ENCODE measurements at regions not wholly inside any gene's neighbourhood (a gene's known extent, or its start where the extent isn't known, plus 50 kb on each side); places are given as distances from the start of the nearest gene placed in this dataset.

GRCh38 chr3:177286034-177286433 lies 88.8 kb upstream of the TBL1XR1 start:
- H3K27ac Mint-ChIP-seq = no peak overlapping the region
- H3K4me1 Mint-ChIP-seq = peaks cover 16 to 23% (median 18%) of the 10 kb centered on the region in 3 donors
- no peaks in the 10 kb centered on the region for H3K9me3 Mint-ChIP-seq
- H3K27me3 Mint-ChIP-seq = no peaks in the 10 kb centered on the region
- peaks cover 3% of the 10 kb centered on the region for H3K36me3 Mint-ChIP-seq
- no peak overlapping the region for H3K4me3 Mint-ChIP-seq

- H3K9me3 Mint-ChIP-seq = no peaks in the 10 kb centered on the region
- peaks cover 5 to 11% (median 7%) of the 10 kb centered on the region in 3 donors for H3K4me1 Mint-ChIP-seq
- no peaks in the 10 kb centered on the region for H3K27me3 Mint-ChIP-seq
- H3K36me3 Mint-ChIP-seq = no peaks in the 10 kb centered on the region
- H3K27ac Mint-ChIP-seq = peak overlapping the region in 1 of 3 donors; percentile 11
- H3K4me3 Mint-ChIP-seq = no peak overlapping the region
Observed at GRCh38 chr3:177287231-177287630, 89.9 kb upstream of the TBL1XR1 start.

GRCh38 chr3:177290633-177291032 lies 93.4 kb upstream of the TBL1XR1 start:
- Mint-ChIP-seq H3K4me1 (peaks cover 4 to 9% (median 4%) of the 10 kb centered on the region in 3 donors), H3K4me3 (no peak overlapping the region), H3K9me3 (no peaks in the 10 kb centered on the region), H3K27ac (peak overlapping the region in 1 of 3 donors; percentile 71), H3K36me3 (no peaks in the 10 kb centered on the region), H3K27me3 (no peaks in the 10 kb centered on the region)

- no peak overlapping the region for H3K27ac Mint-ChIP-seq
Observed at GRCh38 chr3:177294221-177294620, 96.9 kb upstream of the TBL1XR1 start.

GRCh38 chr3:177295116-177295515 lies 97.8 kb upstream of the TBL1XR1 start:
- H3K27me3 Mint-ChIP-seq = no peaks in the 10 kb centered on the region
- no peak overlapping the region for H3K27ac Mint-ChIP-seq
- no peaks in the 10 kb centered on the region for H3K36me3 Mint-ChIP-seq
- H3K4me1 Mint-ChIP-seq = peaks cover 0 to 3% (median 0%) of the 10 kb centered on the region in 3 donors
- H3K9me3 Mint-ChIP-seq = no peaks in the 10 kb centered on the region
- no peak overlapping the region for H3K4me3 Mint-ChIP-seq

More at GRCh38 chr3:177294221-177294620, 96.9 kb upstream of the TBL1XR1 start:
- Mint-ChIP-seq H3K4me3 (no peak overlapping the region), H3K36me3 (no peaks in the 10 kb centered on the region), H3K4me1 (peaks cover 0 to 5% (median 4%) of the 10 kb centered on the region in 3 donors), H3K27me3 (no peaks in the 10 kb centered on the region), H3K9me3 (no peaks in the 10 kb centered on the region)

GRCh38 chr3:177299250-177299649 lies 102.0 kb upstream of the TBL1XR1 start:
- no peak overlapping the region for H3K4me3 Mint-ChIP-seq
- H3K4me1 Mint-ChIP-seq = peaks cover 2 to 16% (median 4%) of the 10 kb centered on the region in 3 donors
- H3K27ac Mint-ChIP-seq = no peak overlapping the region
- no peaks in the 10 kb centered on the region for H3K27me3 Mint-ChIP-seq
- no peaks in the 10 kb centered on the region for H3K36me3 Mint-ChIP-seq
- H3K9me3 Mint-ChIP-seq = no peaks in the 10 kb centered on the region

- H3K4me3 Mint-ChIP-seq = no peak overlapping the region
- no peaks in the 10 kb centered on the region for H3K27me3 Mint-ChIP-seq
- peaks cover 4 to 17% (median 6%) of the 10 kb centered on the region in 3 donors for H3K4me1 Mint-ChIP-seq
- peaks cover 2% of the 10 kb centered on the region for H3K36me3 Mint-ChIP-seq
- H3K9me3 Mint-ChIP-seq = no peaks in the 10 kb centered on the region
- no peak overlapping the region for H3K27ac Mint-ChIP-seq
Observed at GRCh38 chr3:177300039-177300833, 103.0 kb upstream of the TBL1XR1 start.

- Mint-ChIP-seq H3K27me3 (no peaks in the 10 kb centered on the region), H3K4me3 (no peak overlapping the region), H3K36me3 (peaks cover 3% of the 10 kb centered on the region), H3K9me3 (no peaks in the 10 kb centered on the region), H3K27ac (no peak overlapping the region), H3K4me1 (peaks cover 5 to 18% (median 8%) of the 10 kb centered on the region in 3 donors)
Observed at GRCh38 chr3:177300842-177301241, 103.6 kb upstream of the TBL1XR1 start.

- peaks cover 4 to 8% (median 7%) of the 10 kb centered on the region in 3 donors for H3K4me1 Mint-ChIP-seq
- no peak overlapping the region for H3K27ac Mint-ChIP-seq
- peaks cover 6% of the 10 kb centered on the region for H3K36me3 Mint-ChIP-seq
- H3K9me3 Mint-ChIP-seq = peaks cover 0 to 6% (median 2%) of the 10 kb centered on the region in 3 donors
- no peak overlapping the region for H3K4me3 Mint-ChIP-seq
- H3K27me3 Mint-ChIP-seq = no peaks in the 10 kb centered on the region
Observed at GRCh38 chr3:177306252-177306651, 109.0 kb upstream of the TBL1XR1 start.

- H3K27me3 Mint-ChIP-seq = no peaks in the 10 kb centered on the region
- no peak overlapping the region for H3K27ac Mint-ChIP-seq
Observed at GRCh38 chr3:177307391-177307790, 110.1 kb upstream of the TBL1XR1 start.

GRCh38 chr3:177307826-177308225 lies 110.5 kb upstream of the TBL1XR1 start:
- Mint-ChIP-seq H3K4me3 (no peak overlapping the region), H3K9me3 (peaks cover 0 to 13% (median 2%) of the 10 kb centered on the region in 3 donors), H3K36me3 (peaks cover 8% of the 10 kb centered on the region), H3K4me1 (peaks cover 4 to 10% (median 4%) of the 10 kb centered on the region in 3 donors), H3K27ac (no peak overlapping the region), H3K27me3 (no peaks in the 10 kb centered on the region)

More at GRCh38 chr3:177307391-177307790, 110.1 kb upstream of the TBL1XR1 start:
- peaks cover 4 to 10% (median 4%) of the 10 kb centered on the region in 3 donors for H3K4me1 Mint-ChIP-seq
- H3K4me3 Mint-ChIP-seq = no peak overlapping the region
- H3K9me3 Mint-ChIP-seq = peaks cover 0 to 10% (median 2%) of the 10 kb centered on the region in 3 donors
- H3K36me3 Mint-ChIP-seq = peaks cover 8% of the 10 kb centered on the region

GRCh38 chr3:177308286-177308685 lies 111.0 kb upstream of the TBL1XR1 start:
- Mint-ChIP-seq H3K36me3 (peaks cover 8% of the 10 kb centered on the region), H3K27me3 (no peaks in the 10 kb centered on the region), H3K27ac (no peak overlapping the region), H3K4me3 (no peak overlapping the region), H3K9me3 (peaks cover 0 to 13% (median 2%) of the 10 kb centered on the region in 3 donors), H3K4me1 (peaks cover 4 to 8% (median 4%) of the 10 kb centered on the region in 3 donors)

- H3K27ac Mint-ChIP-seq = peak overlapping the region in 1 of 3 donors; percentile 77
- peaks cover 2 to 8% (median 4%) of the 10 kb centered on the region in 3 donors for H3K4me1 Mint-ChIP-seq
- H3K36me3 Mint-ChIP-seq = peaks cover 8% of the 10 kb centered on the region
- peak overlapping the region in 1 of 4 donors; percentile 23 for H3K4me3 Mint-ChIP-seq
- H3K27me3 Mint-ChIP-seq = no peaks in the 10 kb centered on the region
- H3K9me3 Mint-ChIP-seq = peaks cover 0 to 13% (median 2%) of the 10 kb centered on the region in 3 donors
Observed at GRCh38 chr3:177308911-177309310, 111.6 kb upstream of the TBL1XR1 start.

- Mint-ChIP-seq H3K27me3 (no peaks in the 10 kb centered on the region), H3K4me1 (peaks cover 5% of the 10 kb centered on the region in 3 donors), H3K4me3 (no peak overlapping the region), H3K27ac (peak overlapping the region in 1 of 3 donors; percentile 19), H3K9me3 (peaks cover 0 to 13% (median 2%) of the 10 kb centered on the region in 3 donors), H3K36me3 (peaks cover 5% of the 10 kb centered on the region)
Observed at GRCh38 chr3:177312491-177312890, 115.2 kb upstream of the TBL1XR1 start.

GRCh38 chr3:177314897-177315296 lies 117.6 kb upstream of the TBL1XR1 start:
- H3K27ac Mint-ChIP-seq = no peak overlapping the region
- H3K36me3 Mint-ChIP-seq = peaks cover 3% of the 10 kb centered on the region
- no peak overlapping the region for H3K4me3 Mint-ChIP-seq
- peaks cover 0 to 13% (median 2%) of the 10 kb centered on the region in 3 donors for H3K9me3 Mint-ChIP-seq
- no peaks in the 10 kb centered on the region for H3K27me3 Mint-ChIP-seq
- peaks cover 18 to 24% (median 21%) of the 10 kb centered on the region in 3 donors for H3K4me1 Mint-ChIP-seq

Measured in IgD-negative memory B cell (primary cell).